ENCODE measurements at regions not wholly inside any gene's neighbourhood (a gene's known extent, or its start where the extent isn't known, plus 50 kb on each side); places are given as distances from the start of the nearest gene placed in this dataset.

- no peak for TF ChIP-seq CTCF (IDR thresholded peaks at IDR 0.05; ENCODE audit: insufficient read depth, low read length)
- H3K4me3 ChIP-seq (ENCODE audit: low read depth, low read length), result no peak overlapping the region
- no peak for DNase-seq (ENCODE audit: low read depth)
Measured at GRCh38 chr2:59959944-59960343, 593.5 kb downstream of the BCL11A start.

- DNase-seq (ENCODE audit: low read depth), result no peak
- TF ChIP-seq CTCF (IDR thresholded peaks at IDR 0.05; ENCODE audit: insufficient read depth, low read length), result no peak
- no peak overlapping the region for H3K4me3 ChIP-seq (ENCODE audit: low read depth, low read length)
Measured at GRCh38 chr2:59957504-59957903, 596.0 kb downstream of the BCL11A start.

- DNase-seq (ENCODE audit: low read depth), result no peak
- no peak for TF ChIP-seq CTCF (IDR thresholded peaks at IDR 0.05; ENCODE audit: insufficient read depth, low read length)
- no peak overlapping the region for H3K4me3 ChIP-seq (ENCODE audit: low read depth, low read length)
Measured at GRCh38 chr2:59956981-59957380, 596.5 kb downstream of the BCL11A start.

GRCh38 chr2:59947917-59948541, 605.4 kb downstream of the BCL11A start:
- no peak for TF ChIP-seq CTCF (IDR thresholded peaks at IDR 0.05; ENCODE audit: insufficient read depth, low read length)

GRCh38 chr2:59947209-59947608, 606.2 kb downstream of the BCL11A start:
- no peak for DNase-seq (ENCODE audit: low read depth)
- no peak overlapping the region for H3K4me3 ChIP-seq (ENCODE audit: low read depth, low read length)
- TF ChIP-seq CTCF (IDR thresholded peaks at IDR 0.05; ENCODE audit: insufficient read depth, low read length), result no peak

More at GRCh38 chr2:59947917-59948541, 605.4 kb downstream of the BCL11A start:
- DNase-seq (ENCODE audit: low read depth), result no peak
- H3K4me3 ChIP-seq (ENCODE audit: low read depth, low read length), result no peak overlapping the region

- no peak overlapping the region for H3K4me3 ChIP-seq (ENCODE audit: low read depth, low read length)
- TF ChIP-seq CTCF (IDR thresholded peaks at IDR 0.05; ENCODE audit: insufficient read depth, low read length), result no peak
- DNase-seq (ENCODE audit: low read depth), result no peak
Measured at GRCh38 chr2:59939236-59939635, 614.2 kb downstream of the BCL11A start.

GRCh38 chr2:59938181-59938580, 615.3 kb downstream of the BCL11A start:
- TF ChIP-seq CTCF (IDR thresholded peaks at IDR 0.05; ENCODE audit: insufficient read depth, low read length), result no peak
- H3K4me3 ChIP-seq (ENCODE audit: low read depth, low read length), result no peak overlapping the region
- DNase-seq (ENCODE audit: low read depth), result no peak

Data from fibroblast of the aortic adventitia (primary cell).